KMS-11 (cell line): ENCODE measurements at regions not wholly inside any gene's neighbourhood (a gene's known extent, or its start where the extent isn't known, plus 50 kb on each side); places are given as distances from the start of the nearest gene placed in this dataset.

Experiments
- H2AFZ ChIP-seq: fragments of 200-600 bp; sonication (generic); 2 replicates; pipeline ENCODE4 v1.6.1; 2016; ENCODE audit warnings: antibody characterized with exemption, mixed run types, low read depth
- H3K27ac ChIP-seq: fragments of 200-600 bp; sonication (generic); 2 replicates; pipeline ENCODE4 v1.6.1; 2016; ENCODE audit warnings: mild to moderate bottlenecking, mixed run types
- H3K27me3 ChIP-seq: fragments of 200-600 bp; sonication (generic); 2 replicates; pipeline ENCODE4 v1.6.1; 2017; ENCODE audit warnings: mild to moderate bottlenecking, low read depth, mixed run types, moderate library complexity; ENCODE audit not compliant: insufficient read depth
- H3K36me3 ChIP-seq: fragments of 200-600 bp; sonication (generic); 2 replicates; pipeline ENCODE4 v1.6.1; 2017; ENCODE audit warnings: mild to moderate bottlenecking, mixed run types; ENCODE audit not compliant: insufficient read depth
- H3K4me1 ChIP-seq: fragments of 200-600 bp; sonication (generic); 2 replicates; pipeline ENCODE4 v1.6.1; 2016; ENCODE audit warnings: mild to moderate bottlenecking, low read depth, mixed run types; ENCODE audit not compliant: poor library complexity, severe bottlenecking
- H3K4me2 ChIP-seq: fragments of 200-600 bp; sonication (generic); 2 replicates; pipeline ENCODE4 v1.7.0; 2016; ENCODE audit warnings: mild to moderate bottlenecking, mixed run types
- H3K4me3 ChIP-seq: fragments of 200-600 bp; sonication (generic); IDR thresholded peaks from 2 replicates; pipeline ENCODE4 v1.6.1; 2017; ENCODE audit warnings: low read depth, low read length, mixed read lengths; ENCODE audit not compliant: insufficient read depth
- H3K79me2 ChIP-seq: fragments of 200-600 bp; sonication (generic); 2 replicates; pipeline ENCODE4 v1.6.1; 2016; ENCODE audit warnings: low read depth, mixed run types; ENCODE audit not compliant: insufficient read depth
- H3K9ac ChIP-seq: fragments of 200-600 bp; sonication (generic); 2 replicates; pipeline ENCODE4 v1.6.1; 2016; ENCODE audit warnings: mild to moderate bottlenecking, mixed run types
- H4K20me1 ChIP-seq: fragments of 200-600 bp; sonication (generic); 2 replicates; pipeline ENCODE4 v1.6.1; 2016; ENCODE audit warnings: mild to moderate bottlenecking, mixed run types; ENCODE audit not compliant: insufficient read depth
- CTCF ChIP-seq: fragments of 200-600 bp; sonication (generic); conservative IDR thresholded peaks from 2 replicates; pipeline ENCODE4 v1.6.1; 2017; ENCODE audit warnings: low read depth, mild to moderate bottlenecking, antibody characterized with exemption, low read length, moderate library complexity, mixed read lengths

- Histone ChIP-seq H3K79me2 (no peaks in the 10 kb centered on the region), H3K9ac (no peak overlapping the region), H2AFZ (no peak overlapping the region), H3K4me1 (no peaks in the 10 kb centered on the region), H3K27ac (no peak overlapping the region), H4K20me1 (no peaks in the 10 kb centered on the region), H3K4me3 (no peak overlapping the region), H3K27me3 (no peaks in the 10 kb centered on the region), H3K4me2 (no peak overlapping the region), H3K36me3 (no peaks in the 10 kb centered on the region)
- TF ChIP-seq CTCF, result no peak
Measured at GRCh38 chr15:56844892-56845291, 73.6 kb upstream of the TCF12 start.

GRCh38 chr15:56844471-56844870, 74.0 kb upstream of the TCF12 start:
- Histone ChIP-seq H3K4me1 (no peaks in the 10 kb centered on the region), H3K27me3 (no peaks in the 10 kb centered on the region), H3K4me2 (no peak overlapping the region), H3K9ac (no peak overlapping the region), H3K27ac (no peak overlapping the region), H4K20me1 (no peaks in the 10 kb centered on the region), H3K79me2 (no peaks in the 10 kb centered on the region), H3K36me3 (no peaks in the 10 kb centered on the region), H2AFZ (no peak overlapping the region), H3K4me3 (no peak overlapping the region)
- no peak for TF ChIP-seq CTCF

- Histone ChIP-seq H3K79me2 (no peaks in the 10 kb centered on the region), H3K9ac (no peak overlapping the region), H4K20me1 (no peaks in the 10 kb centered on the region), H3K4me3 (no peak overlapping the region), H3K27ac (no peak overlapping the region), H3K27me3 (no peaks in the 10 kb centered on the region), H3K4me1 (no peaks in the 10 kb centered on the region), H3K4me2 (no peak overlapping the region), H2AFZ (no peak overlapping the region), H3K36me3 (no peaks in the 10 kb centered on the region)
- TF ChIP-seq CTCF, result no peak
Measured at GRCh38 chr15:56839641-56840040, 78.8 kb upstream of the TCF12 start.

- H3K4me3 ChIP-seq, result no peak overlapping the region
- no peak overlapping the region for H3K4me2 ChIP-seq
- H3K9ac ChIP-seq, result no peak overlapping the region
- TF ChIP-seq CTCF, result no peak
- no peak overlapping the region for H3K27ac ChIP-seq
- no peaks in the 10 kb centered on the region for H3K27me3 ChIP-seq
- H3K36me3 ChIP-seq, result no peaks in the 10 kb centered on the region
- H3K79me2 ChIP-seq, result no peaks in the 10 kb centered on the region
- no peaks in the 10 kb centered on the region for H4K20me1 ChIP-seq
- no peak overlapping the region for H2AFZ ChIP-seq
- no peaks in the 10 kb centered on the region for H3K4me1 ChIP-seq
Measured at GRCh38 chr15:56839099-56839498, 79.3 kb upstream of the TCF12 start.

GRCh38 chr15:56838085-56838484, 80.4 kb upstream of the TCF12 start:
- TF ChIP-seq CTCF, result no peak
- Histone ChIP-seq H4K20me1 (no peaks in the 10 kb centered on the region), H3K4me3 (no peak overlapping the region), H3K9ac (no peak overlapping the region), H3K27ac (no peak overlapping the region), H3K4me2 (no peak overlapping the region), H3K4me1 (no peaks in the 10 kb centered on the region), H2AFZ (no peak overlapping the region), H3K27me3 (no peaks in the 10 kb centered on the region), H3K36me3 (no peaks in the 10 kb centered on the region), H3K79me2 (no peaks in the 10 kb centered on the region)
